Endodermal cell (in vitro differentiated cells): ENCODE measurements at regions not wholly inside any gene's neighbourhood (a gene's known extent, or its start where the extent isn't known, plus 50 kb on each side); places are given as distances from the start of the nearest gene placed in this dataset.

Source experiments
- DNase-seq: peaks from one replicate; pipeline ENCODE4 v3.0.0-alpha.2; 2017
- H3K27ac ChIP-seq: 2 replicates; pipeline ENCODE4 v1.5.1; 2013; ENCODE audit warnings: mild to moderate bottlenecking, low read depth, low read length, moderate library complexity
- H3K27me3 ChIP-seq: 2 replicates; pipeline ENCODE4 v1.6.1; 2013; ENCODE audit warnings: mild to moderate bottlenecking, low read length, moderate library complexity; ENCODE audit not compliant: insufficient read depth, control insufficient read depth, poor library complexity, severe bottlenecking
- H3K36me3 ChIP-seq: 2 replicates; pipeline ENCODE4 v1.7.0; 2013; ENCODE audit warnings: mild to moderate bottlenecking, low read length, moderate library complexity; ENCODE audit not compliant: control insufficient read depth, insufficient read depth
- H3K4me1 ChIP-seq: one replicate; pipeline ENCODE4 v1.7.0; 2013; ENCODE audit warnings: low read length; ENCODE audit not compliant: control insufficient read depth, insufficient read depth
- H3K4me3 ChIP-seq: 2 replicates; pipeline ENCODE4 v1.5.1; 2013; ENCODE audit warnings: mild to moderate bottlenecking, low read length, moderate library complexity
- H3K9ac ChIP-seq: 2 replicates; pipeline ENCODE4 v1.6.1; 2013; ENCODE audit warnings: mild to moderate bottlenecking, low read length, moderate library complexity; ENCODE audit not compliant: poor library complexity, severe bottlenecking; ENCODE audit errors: extremely low read depth
- H3K9me3 ChIP-seq: 2 replicates; pipeline ENCODE4 v1.6.1; 2013; ENCODE audit warnings: mild to moderate bottlenecking, low read length, moderate library complexity; ENCODE audit not compliant: control insufficient read depth
- H3K27ac Mint-ChIP-seq: 2 replicates; pipeline ENCODE4 v1.8.0; 2020; ENCODE audit warnings: mixed read lengths
- H3K27me3 Mint-ChIP-seq: 2 replicates; pipeline ENCODE4 v1.8.0; 2021; ENCODE audit warnings: mild to moderate bottlenecking, mixed read lengths; ENCODE audit not compliant: insufficient read depth
- H3K36me3 Mint-ChIP-seq: 2 replicates; pipeline ENCODE4 v1.8.0; 2020; ENCODE audit warnings: low read depth, mixed read lengths
- H3K4me1 Mint-ChIP-seq: 2 replicates; pipeline ENCODE4 v1.8.0; 2020; ENCODE audit warnings: mixed read lengths
- H3K4me3 Mint-ChIP-seq: 2 replicates; pipeline ENCODE4 v1.8.0; 2020; ENCODE audit warnings: mild to moderate bottlenecking, moderate library complexity, mixed read lengths
- H3K9me3 Mint-ChIP-seq: 2 replicates; pipeline ENCODE4 v1.8.0; 2020; ENCODE audit warnings: mild to moderate bottlenecking, mixed read lengths
- WGBS, 2 experiments: methylation state at CpG; one replicate each; pipeline versions ENCODE4 v1.1.5 to v1.1.7; 2013; ENCODE audit warnings: missing lambda C conversion rate in 2 of 2, mixed read lengths in 1 of 2; ENCODE audit not compliant: insufficient coverage in 1 of 2, insufficient read length in 1 of 2; 5-methylcytosine and 5-hydroxymethylcytosine counted together
- TF ChIP-seq, protein P1 (sequence below): fragments of 200-600 bp; sonication (generic); conservative IDR thresholded peaks from 2 replicates; pipeline ENCODE4 v1.5.0; 2021; ENCODE audit warnings: antibody characterized with exemption, mild to moderate bottlenecking

DNA sequence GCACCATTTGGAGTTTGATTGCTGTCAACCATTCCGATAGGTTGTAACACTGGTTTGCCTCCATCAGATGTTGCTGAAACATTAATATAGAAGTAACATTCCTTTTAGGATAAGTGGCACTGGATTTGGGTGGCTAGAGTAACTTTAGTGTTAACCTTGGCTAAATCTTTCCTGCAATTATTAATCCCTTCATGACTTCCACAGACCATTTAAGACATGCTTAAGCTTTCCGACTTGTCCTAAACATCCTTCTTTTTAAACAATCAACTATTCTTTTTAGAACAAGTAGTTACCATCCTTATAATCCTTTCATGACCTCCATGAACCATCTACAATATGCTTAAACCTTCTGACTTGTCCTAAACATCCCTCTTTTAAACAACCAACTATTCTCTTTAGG, 465.5 kb downstream of the DCDC2C start:
- no peaks in the 10 kb centered on the region for H3K27me3 ChIP-seq
- WGBS, 2 experiments: no CpG with 5 or more reads among the region's 2 CpGs

GRCh38 chr2:4174796-4175195, 471.4 kb downstream of the DCDC2C start:
- H3K9me3 ChIP-seq: peaks cover 8% of the 10 kb centered on the region
- TF ChIP-seq, protein P1, sequence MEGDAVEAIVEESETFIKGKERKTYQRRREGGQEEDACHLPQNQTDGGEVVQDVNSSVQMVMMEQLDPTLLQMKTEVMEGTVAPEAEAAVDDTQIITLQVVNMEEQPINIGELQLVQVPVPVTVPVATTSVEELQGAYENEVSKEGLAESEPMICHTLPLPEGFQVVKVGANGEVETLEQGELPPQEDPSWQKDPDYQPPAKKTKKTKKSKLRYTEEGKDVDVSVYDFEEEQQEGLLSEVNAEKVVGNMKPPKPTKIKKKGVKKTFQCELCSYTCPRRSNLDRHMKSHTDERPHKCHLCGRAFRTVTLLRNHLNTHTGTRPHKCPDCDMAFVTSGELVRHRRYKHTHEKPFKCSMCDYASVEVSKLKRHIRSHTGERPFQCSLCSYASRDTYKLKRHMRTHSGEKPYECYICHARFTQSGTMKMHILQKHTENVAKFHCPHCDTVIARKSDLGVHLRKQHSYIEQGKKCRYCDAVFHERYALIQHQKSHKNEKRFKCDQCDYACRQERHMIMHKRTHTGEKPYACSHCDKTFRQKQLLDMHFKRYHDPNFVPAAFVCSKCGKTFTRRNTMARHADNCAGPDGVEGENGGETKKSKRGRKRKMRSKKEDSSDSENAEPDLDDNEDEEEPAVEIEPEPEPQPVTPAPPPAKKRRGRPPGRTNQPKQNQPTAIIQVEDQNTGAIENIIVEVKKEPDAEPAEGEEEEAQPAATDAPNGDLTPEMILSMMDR: no peak
- no peak overlapping the region for H3K27ac ChIP-seq
- no CpG with 5 or more reads among the region's 6 CpGs for WGBS, 2 experiments
- H3K9ac ChIP-seq: no peak overlapping the region
- no peaks in the 10 kb centered on the region for H3K27me3 Mint-ChIP-seq
- no peak for DNase-seq
- H3K4me3 ChIP-seq: no peak overlapping the region
- no peaks in the 10 kb centered on the region for H3K4me1 ChIP-seq
- H3K36me3 Mint-ChIP-seq: no peaks in the 10 kb centered on the region
- H3K4me1 Mint-ChIP-seq: no peaks in the 10 kb centered on the region
- H3K36me3 ChIP-seq: no peaks in the 10 kb centered on the region
- H3K27ac Mint-ChIP-seq: no peak overlapping the region
- no peak overlapping the region for H3K4me3 Mint-ChIP-seq
- no peaks in the 10 kb centered on the region for H3K27me3 ChIP-seq
- H3K9me3 Mint-ChIP-seq: peaks cover 63% of the 10 kb centered on the region

More for the DNA sequence above, 465.5 kb downstream of the DCDC2C start:
- no peak for DNase-seq
- no peak overlapping the region for H3K9ac ChIP-seq
- H3K9me3 ChIP-seq: no peaks in the 10 kb centered on the region
- no peak overlapping the region for H3K4me3 Mint-ChIP-seq
- H3K4me3 ChIP-seq: no peak overlapping the region
- no peaks in the 10 kb centered on the region for H3K27me3 Mint-ChIP-seq
- no peaks in the 10 kb centered on the region for H3K4me1 ChIP-seq
- H3K27ac Mint-ChIP-seq: no peak overlapping the region
- no peaks in the 10 kb centered on the region for H3K4me1 Mint-ChIP-seq
- TF ChIP-seq, protein P1: no peak
- no peaks in the 10 kb centered on the region for H3K36me3 Mint-ChIP-seq
- peaks cover 72% of the 10 kb centered on the region for H3K9me3 Mint-ChIP-seq
- no peak overlapping the region for H3K27ac ChIP-seq
- H3K36me3 ChIP-seq: no peaks in the 10 kb centered on the region

DNA sequence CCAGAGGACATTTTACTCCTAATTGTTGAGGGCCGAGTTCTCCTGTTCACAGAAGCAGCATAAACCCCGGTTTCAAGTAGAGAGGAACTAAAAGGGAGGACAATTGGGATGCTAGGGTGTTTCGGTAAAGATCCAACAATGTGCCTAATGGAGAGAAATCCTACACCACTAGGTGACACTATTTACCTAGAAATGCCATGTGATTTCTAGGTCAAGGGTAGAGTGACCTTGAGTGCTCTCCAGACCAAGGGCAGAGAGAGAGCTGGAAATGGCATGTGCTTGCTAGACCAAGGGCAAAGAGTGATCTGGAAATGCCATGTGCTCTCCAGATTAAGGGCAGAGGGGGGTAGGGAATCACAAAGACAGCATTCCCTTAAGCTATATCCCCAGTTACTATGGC, 472.0 kb downstream of the DCDC2C start:
- Histone ChIP-seq H3K9ac (no peak overlapping the region), H3K27ac (no peak overlapping the region), H3K4me3 (no peak overlapping the region), H3K27me3 (no peaks in the 10 kb centered on the region), H3K36me3 (no peaks in the 10 kb centered on the region), H3K9me3 (peaks cover 8% of the 10 kb centered on the region), H3K4me1 (no peaks in the 10 kb centered on the region)
- Mint-ChIP-seq H3K4me3 (no peak overlapping the region), H3K4me1 (no peaks in the 10 kb centered on the region), H3K27me3 (no peaks in the 10 kb centered on the region), H3K9me3 (peaks cover 63% of the 10 kb centered on the region), H3K27ac (no peak overlapping the region), H3K36me3 (no peaks in the 10 kb centered on the region)
- no CpG with 5 or more reads among the region's 3 CpGs for WGBS, 2 experiments
- TF ChIP-seq, protein P1: no peak
- no peak for DNase-seq
